GM21619 (cell line): ENCODE measurements at regions not wholly inside any gene's neighbourhood (a gene's known extent, or its start where the extent isn't known, plus 50 kb on each side); places are given as distances from the start of the nearest gene placed in this dataset.
"Not testable (repeated sequence)": the region's sequence is repeated elsewhere in the genome, so short reads cannot be mapped to it uniquely, and the experiment has no call there.

Experiments
- ATAC-seq: cut with Tn5 transposase; IDR thresholded peaks from one replicate; pipeline ENCODE4 v1.9.1; 2021; ENCODE audit not compliant: unreplicated experiment

DNA sequence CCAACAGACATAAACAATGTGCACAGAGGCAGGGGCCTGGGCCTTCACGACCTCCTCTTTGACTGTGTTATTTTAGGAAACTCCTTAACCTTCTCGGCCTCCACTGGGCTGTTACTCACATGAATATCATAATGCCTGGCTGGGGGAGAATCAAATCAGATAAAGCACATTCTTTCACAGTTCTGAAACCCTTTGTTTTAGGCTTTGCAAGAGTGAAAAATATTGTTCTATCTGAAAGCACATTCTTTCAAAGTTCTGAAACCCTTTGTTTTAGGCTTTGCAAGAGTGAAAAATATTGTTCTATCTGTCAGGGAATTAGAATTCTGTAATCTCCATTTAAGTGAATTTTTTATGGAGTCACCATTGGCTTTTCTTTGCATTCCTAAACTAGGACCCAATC is 50.7 kb upstream of the SYNDIG1 start:
- no peak for ATAC-seq

DNA sequence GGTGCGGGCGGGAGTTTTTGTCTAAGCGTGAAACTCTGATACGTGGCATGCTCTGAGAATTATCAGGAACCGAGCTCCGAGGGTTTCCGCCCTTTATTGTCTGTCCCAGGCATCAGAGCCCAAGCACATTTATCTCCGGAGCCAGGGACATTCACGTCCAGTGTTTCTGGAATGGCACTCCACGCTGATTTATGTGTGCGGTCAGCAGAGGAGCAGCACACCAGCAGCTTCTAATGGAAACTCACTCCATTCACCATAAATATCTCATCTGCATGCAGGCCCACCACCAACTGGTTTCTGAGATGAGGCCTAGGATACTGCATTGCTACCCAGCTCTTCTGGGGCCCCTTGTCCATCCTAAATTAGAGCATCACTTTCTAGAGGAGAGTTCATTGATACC is 51.9 kb upstream of the SYNDIG1 start:
- ATAC-seq, result no peak

DNA sequence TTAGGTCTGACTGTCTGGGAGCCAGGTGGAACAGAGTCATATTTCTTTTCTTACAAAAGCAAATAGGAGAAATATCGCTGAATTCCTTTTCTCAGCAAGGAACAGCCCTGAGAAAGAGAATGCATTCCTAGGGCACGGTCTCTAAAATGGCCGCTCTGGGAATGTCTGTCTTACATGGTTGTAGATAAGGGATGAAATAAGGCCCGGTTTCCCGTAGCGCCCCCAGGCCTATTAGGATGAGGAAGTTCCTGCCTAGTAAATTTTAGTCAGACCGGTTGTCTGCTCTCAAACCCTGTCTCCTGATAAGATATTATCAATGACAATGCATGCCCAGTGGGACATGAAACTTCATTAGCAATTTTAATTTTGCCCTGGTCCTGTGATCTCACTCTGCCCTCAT is 54.0 kb upstream of the SYNDIG1 start:
- ATAC-seq, result not testable (repeated sequence)

DNA sequence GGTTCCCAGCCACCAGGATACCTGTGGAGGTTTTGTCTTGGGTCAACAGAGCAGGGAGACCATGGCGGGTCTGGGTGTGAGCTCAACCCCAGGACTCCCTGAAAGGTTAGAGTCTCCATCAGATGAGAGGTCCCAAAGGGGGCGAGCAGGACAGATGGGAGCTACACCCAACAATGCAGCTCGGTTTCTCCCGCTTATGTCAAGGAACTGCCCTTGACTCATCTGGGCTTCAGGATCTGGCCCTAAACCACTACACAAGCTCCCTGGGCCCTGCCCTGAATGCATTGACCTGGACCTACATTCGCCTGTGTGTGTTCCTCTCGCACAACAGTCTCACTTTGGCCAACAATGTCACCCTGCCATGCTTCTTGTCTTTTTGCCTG is 57.6 kb upstream of the SYNDIG1 start:
- no peak for ATAC-seq

DNA sequence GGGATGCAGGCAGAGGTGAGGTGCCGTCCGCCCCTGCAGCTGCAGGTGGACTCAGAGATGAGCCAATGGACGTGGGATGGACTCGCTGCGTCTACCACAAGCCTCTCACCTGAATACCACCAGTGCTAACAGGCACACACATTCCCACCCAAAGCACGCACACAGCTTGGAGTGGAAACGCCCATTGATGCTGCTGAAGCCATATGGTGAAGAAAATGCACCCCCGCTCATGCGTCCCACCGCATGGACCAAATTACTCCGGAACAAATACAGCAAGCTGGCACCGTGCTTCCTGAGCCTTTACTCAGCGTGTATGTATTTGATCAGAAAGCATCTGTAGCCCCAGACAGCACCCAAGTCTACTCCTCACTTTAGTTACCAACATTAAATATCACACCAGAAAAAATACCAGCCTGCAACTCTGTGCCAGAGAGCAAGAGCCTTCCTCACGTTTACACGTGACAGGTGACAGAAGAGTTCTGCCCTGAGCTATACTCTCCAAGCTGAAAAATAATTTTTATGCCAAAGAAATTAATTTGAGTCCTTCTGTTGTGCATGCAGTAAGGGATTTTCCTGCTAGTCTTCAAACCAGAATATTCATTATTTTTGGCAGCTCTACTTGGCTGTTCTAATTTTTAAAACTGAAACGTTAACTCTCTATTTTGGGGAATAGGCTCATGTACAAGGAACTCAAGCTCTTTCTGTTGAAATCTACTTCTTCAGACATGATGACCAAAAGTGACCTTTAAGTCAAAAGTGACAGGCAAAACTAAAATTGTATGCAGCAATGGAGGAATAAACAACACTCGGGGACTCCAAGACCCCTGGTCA is 58.2 kb upstream of the SYNDIG1 start:
- no peak for ATAC-seq

DNA sequence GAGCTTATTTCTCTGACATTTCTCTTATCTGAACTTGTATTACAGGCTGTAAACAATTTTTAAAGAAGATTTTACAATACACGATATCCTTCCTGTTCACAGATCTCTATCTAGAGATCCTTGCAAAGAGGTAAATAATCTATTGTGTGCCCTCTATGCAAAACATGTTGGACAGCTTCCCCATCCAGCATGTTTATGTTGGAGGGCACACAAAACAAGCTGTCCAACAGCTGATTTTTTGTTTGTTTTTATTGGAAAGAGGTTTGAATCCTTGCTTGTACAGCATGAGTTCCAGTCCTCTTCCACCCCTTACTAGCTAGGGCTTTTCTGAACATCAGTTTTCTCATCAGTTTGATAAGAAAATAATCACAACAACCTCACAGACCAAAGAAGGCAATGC is 62.3 kb upstream of the SYNDIG1 start:
- ATAC-seq, result no peak

DNA sequence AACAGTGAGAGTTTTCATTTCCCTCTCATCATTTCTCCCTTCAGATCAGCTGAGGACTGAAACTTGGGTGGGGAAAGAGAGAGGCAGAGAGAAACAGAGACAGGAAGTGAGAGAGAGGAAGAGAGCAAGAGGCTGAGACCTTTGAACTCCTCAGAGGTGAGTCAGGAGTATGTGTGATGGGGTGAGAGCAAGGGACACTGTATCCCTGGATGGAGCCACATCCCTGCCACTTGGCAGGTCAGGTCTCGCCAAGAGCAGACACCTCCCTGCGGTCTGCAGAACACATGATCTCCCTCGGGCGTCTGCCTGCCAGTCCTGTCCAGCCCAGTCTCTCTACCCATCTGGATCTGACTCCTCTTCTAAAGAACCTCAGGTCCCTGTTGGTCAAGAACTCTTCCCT is 62.7 kb upstream of the SYNDIG1 start:
- no peak for ATAC-seq

DNA sequence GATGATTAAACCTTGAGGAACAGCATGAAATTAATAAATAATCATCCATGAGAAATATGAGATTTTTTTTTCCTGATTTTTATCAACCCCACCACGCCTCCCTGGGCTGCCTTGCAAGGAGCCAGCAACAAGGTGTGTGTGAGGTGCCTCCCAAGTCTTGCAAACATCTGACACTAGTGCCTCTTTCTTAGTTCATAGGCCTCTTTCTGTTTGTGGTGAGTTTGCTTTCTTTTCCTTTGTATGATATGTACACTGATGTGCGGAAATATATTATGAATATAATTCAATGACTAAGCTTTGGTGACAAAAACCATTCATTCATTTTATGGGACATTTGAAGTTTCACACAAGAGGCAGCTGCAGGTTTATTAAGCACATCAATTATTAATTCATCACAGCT is 63.2 kb upstream of the SYNDIG1 start:
- no peak for ATAC-seq

DNA sequence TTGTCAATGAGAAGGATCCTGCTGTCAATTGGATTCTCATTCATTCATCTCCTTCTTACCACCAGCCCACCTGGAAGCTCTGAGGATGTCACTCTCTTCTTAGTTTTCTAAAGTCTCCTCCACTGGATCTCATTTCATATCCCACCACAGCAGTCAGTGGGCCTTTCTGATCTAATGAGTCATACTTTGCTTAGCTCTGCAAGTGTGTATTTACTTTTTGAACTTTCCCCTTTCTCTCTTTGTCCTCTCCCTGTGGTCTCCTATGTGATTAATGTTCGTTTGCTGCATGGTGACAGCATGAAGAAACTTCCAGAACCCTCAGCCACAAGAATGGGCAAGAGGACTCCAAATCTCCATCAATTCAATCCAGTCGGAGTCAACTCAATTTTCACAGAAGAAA is 63.6 kb upstream of the SYNDIG1 start:
- no peak for ATAC-seq

DNA sequence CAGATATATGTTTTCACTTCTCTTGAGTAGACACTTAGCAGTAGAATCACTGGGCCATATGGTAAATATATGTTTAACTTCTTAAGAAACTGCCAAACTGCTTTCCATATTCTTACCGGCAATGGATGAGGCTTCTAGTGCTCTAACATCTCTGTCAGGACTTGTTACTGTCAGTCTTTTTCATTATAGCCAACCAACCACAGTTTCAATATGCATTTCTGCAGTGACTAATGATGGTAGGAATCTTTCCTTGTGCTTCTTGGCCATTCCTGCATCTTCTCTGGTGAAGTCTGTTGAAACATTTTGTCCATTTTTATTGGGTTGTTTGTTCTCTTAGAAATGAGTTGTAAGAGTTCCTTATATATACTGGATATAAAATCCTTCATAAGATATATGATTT is 66.0 kb upstream of the SYNDIG1 start:
- no peak for ATAC-seq

DNA sequence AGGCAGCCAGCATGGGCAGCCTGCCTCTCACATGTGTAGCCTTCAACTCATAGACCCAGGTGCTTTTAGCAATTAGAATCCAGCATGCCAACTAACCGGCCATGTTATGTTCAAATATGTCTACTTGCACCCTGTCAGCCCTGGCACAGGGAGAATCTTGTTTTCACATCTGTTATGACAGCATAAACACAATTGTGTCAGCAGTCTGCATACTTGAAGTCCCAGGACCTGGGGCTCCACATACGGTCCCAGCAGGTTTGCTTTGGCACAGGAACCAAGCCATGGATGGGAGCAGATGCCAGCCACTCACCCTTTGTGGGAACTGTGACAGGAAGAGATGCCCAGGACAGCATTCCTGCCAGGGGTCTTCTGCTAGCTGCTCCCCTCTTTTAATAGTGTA is 67.2 kb upstream of the SYNDIG1 start:
- no peak for ATAC-seq

DNA sequence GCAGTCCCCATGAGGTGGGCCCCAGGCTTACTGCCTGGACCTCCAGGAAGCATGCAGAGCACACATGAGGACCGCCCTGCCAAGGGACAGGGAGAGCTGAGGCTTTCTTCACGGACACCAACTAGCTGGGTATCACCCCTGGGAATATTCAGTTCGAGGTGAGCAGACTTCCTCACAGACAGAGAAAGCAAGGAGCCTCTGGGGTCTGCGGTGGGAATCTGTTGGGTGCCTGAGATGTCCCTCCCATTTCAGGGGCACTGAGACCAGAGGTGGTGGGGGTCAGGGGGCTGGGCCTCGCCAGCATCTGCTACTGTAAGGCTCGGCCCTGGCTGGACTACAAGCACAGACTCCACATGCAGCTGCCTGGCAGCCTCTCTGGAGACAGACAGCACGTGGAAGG is 74.3 kb upstream of the SYNDIG1 start:
- no peak for ATAC-seq

DNA sequence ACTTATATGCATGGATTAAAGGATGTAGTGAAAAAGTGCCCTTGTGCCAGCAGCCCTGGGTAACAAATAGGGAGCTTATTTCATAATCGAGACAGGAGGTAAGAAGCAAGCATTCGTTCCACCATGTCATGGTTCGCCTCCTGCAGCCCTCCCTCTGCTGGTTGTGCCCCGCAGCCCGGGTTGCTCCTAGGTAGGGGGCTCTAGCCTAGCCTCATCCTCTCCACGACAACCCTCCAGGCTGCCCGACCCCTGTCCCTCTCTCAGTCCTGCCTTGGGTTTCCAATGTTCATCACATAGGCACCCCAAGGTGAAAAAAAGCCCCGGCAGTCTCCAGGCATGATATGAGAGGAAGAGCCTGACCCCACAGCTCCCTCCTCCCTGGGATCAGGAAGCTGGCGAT is 75.5 kb upstream of the SYNDIG1 start:
- ATAC-seq, result no peak

DNA sequence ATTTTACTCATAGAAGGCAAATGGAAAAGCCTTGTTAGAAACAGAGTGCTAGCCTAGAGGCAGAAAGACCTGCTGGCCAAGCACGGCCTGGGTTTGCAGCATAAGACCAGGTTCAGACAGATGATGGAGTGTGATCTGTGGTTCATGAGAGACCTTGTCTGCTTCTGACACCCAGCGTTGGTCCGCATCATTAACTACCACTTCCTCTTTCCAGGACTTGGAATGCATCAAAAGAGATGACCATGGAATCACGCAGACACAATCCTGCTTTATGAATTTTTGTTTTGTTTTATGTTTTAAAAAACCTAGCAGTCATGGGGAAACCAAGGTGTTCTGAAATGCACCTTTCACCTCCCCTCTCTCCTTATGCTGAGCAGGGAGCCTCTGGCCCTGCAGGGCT is 76.8 kb upstream of the SYNDIG1 start:
- no peak for ATAC-seq

DNA sequence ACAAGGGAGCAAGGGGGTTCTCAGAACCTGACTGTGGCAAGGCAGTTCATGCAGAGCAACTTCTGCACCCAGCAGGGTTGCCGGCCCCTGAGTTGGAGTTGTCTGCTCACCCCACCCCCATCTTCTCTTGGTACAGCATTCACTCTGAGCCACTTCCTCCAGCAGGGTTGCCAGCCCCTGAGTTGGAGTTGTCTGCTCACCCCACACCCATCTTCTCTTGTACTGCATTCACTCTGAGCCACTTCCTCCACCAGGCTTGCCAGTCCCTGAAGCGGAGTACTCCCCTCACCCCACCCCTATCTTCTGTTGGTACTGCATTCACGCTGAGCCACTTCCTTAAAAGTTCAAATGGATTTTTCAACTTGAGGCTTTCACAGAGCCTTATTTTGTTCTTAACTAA is 79.7 kb upstream of the SYNDIG1 start:
- ATAC-seq, result no peak

DNA sequence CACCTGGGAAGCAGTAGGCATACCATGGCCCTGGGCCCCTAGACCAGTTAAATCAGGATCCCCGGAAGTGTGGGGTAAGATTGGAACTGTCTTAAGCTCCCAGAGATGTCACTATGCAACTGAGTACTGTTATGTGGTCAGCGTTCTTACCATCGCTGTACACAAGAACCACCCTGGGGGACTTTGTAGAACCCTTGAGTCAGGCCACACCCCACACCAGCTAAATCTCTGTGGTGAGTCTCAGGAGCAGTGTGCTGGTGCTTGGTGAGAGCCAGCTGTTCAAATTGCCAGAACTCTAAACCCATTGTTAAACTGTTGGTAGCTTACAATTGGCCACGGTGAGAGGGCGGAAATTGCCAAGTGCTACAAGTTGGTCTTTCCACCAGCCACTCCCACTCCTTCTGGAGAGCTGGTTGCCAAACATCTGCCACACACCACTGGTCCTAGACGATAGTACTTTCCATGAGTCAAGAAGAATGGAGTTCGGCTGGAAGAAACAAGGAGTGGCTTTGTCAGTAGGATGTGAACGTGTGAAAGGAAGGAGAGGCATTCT is 80.5 kb upstream of the SYNDIG1 start:
- ATAC-seq, result no peak

DNA sequence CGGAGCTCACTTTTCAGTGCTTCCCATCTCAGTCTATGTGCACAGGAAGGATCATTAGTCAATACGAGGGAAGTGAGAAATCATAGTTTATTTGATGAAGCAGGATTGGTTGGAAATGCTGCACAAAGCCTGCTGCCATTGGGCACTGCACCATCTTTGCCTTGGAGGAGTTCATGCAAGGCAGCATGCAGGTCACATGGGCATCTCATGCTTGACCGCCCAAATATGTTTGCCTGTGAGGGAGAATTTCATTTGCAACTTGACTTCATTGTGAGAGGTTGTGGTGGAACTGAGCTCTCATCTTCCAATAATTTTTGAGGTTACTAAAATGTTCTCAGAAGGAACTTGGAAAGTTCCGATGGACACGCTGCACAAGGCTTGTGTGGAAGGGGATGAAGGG is 83.9 kb upstream of the SYNDIG1 start:
- ATAC-seq, result no peak

DNA sequence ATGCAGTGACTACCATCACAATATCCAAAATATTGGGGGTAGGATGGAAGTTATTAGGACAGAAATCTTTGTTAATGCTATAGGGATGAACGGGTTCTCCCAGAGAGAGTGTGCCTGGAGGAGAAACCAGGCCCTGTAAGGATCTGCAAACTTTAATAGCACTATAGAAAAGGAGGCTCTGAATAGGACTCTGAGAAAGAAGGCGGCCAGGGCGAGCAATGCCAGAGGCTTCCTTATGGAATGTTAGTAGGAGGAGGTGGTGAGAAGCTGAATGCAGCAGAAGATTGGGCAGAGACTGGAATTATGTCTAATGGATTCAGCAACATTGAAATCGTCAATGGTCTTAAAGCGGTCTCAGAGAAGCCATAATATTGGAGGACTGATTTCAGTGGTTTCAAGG is 84.6 kb upstream of the SYNDIG1 start:
- ATAC-seq, result no peak

DNA sequence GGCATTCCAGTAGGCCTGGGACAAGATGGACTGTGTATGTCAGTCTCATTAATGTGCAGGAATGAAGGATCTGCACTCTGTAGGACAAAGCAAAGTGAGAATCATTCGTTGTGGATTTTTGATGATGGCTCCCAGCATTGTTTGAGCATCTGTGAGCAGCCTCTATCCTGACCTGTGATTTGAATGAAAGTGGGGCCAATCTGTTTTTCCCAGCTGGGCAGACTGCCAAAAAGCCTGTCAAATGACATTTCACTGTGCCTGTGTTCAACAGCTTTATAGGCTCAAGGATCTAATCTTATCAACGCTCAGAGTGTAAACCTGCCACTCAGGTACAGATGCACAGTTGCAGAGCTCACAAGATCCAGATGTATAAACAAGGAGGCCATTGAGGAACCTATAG is 86.7 kb upstream of the SYNDIG1 start:
- ATAC-seq, result no peak

DNA sequence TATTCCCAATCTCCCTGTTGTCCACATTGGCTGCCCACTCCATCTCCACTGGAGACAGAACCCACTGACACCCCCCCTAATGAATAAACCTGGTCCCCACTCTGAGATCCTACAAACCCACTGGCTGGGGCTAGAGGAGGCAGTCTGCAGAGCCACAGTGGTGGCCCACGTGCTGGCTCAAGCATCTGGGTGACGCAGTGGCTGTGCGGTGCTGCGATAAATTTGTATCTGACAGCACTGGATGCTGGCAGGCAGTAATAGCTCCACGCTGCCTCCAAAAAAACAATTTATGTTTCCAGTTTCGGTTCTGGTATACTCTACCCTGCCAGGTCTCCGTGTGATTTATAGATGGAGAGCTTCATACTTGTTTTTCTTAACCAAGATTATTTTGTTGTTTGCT is 87.1 kb upstream of the SYNDIG1 start:
- no peak for ATAC-seq

DNA sequence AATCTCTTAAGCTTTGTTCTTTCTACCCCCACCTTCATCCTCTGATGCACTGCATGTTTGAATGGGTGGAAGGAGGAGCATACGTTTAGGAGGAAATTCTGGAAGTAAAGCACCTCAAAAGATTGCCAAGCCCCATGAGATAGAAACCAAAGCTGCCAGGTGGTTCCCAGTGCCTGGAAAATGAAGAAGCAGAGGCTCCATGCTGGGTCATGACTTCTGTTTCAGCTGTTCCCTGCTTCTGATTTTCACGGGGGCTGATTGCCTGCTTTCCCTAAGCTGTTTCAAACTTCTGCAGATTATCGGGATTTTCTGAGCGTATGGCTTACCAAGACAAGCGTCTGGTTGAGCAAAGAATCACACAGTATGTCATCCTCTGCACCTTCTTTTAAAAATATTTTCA is 87.5 kb upstream of the SYNDIG1 start:
- no peak for ATAC-seq

DNA sequence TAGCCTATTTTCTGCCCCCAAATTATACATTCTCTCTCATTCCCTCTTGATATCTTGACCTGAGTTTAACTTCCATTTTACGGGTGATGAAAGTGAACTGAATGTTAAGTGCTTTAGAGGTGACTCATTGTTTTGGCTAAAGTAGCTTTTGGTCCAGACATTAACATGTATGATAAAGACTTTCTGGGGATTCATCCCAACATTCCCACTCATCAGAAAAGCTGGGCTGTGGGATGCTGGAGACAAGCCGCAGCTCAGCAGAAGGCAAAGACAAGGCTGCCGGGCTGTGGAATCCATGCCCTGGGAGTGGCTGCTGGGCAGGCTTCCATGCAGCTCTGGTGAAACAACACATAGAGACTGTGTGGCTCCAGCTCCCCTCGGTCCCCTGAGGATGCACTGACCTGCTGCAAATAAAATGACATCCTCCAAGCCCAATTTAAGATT is 89.9 kb upstream of the SYNDIG1 start:
- ATAC-seq, result no peak
